ENCODE measurements at regions not wholly inside any gene's neighbourhood (a gene's known extent, or its start where the extent isn't known, plus 50 kb on each side); places are given as distances from the start of the nearest gene placed in this dataset.

DNA sequence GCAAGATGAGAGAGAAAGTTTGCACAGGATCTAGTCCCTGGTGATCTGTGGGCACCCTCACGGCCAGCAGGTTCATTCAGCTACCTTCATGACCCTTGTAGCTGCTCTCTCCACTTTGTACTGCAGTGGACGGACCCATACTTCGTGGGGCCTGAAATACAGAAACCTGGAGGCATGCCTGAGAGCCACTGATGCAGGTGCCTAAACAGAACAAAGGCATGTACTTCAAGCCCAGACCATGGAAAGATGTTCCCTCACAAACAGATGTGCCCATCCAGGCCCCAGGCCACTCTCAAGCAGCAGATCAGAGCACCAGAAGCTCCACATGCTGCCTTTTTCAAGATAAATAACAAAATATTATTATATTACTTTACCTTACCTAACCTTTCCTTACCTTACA is 1629.0 kb downstream of the ARAP2 start:
- no peak for TF ChIP-seq POLR2A (IDR thresholded peaks at IDR 0.05; ENCODE audit: low read depth, low read length)
- TF ChIP-seq POLR2AphosphoS5 (IDR thresholded peaks at IDR 0.05; ENCODE audit: low read depth, low read length), result no peak
- TF ChIP-seq TAF1 (IDR thresholded peaks at IDR 0.05; ENCODE audit: borderline replicate concordance, low read depth, low read length), result no peak
